Neural cell (in vitro differentiated cells): ENCODE measurements at regions not wholly inside any gene's neighbourhood (a gene's known extent, or its start where the extent isn't known, plus 50 kb on each side); places are given as distances from the start of the nearest gene placed in this dataset.

Experiments
- H2AFZ ChIP-seq: fragments of 200-600, 300-800 bp; sonication (generic), shearing (Covaris generic); 2 replicates; pipeline ENCODE4 v1.6.0; 2014; ENCODE audit warnings: low read depth, mild to moderate bottlenecking, antibody characterized with exemption, low read length, moderate library complexity
- H3F3A ChIP-seq: fragments of 200-600 bp; shearing (Covaris generic); 2 replicates; pipeline ENCODE4 v1.6.1; 2016; ENCODE audit warnings: mild to moderate bottlenecking, moderate library complexity, mixed read lengths, antibody characterized with exemption, low read length; ENCODE audit not compliant: insufficient read depth, poor library complexity, severe bottlenecking
- H3K27ac ChIP-seq: fragments of 200-600, 300-800 bp; sonication (generic), shearing (Covaris generic); 2 replicates; pipeline ENCODE4 v1.5.1; 2014; ENCODE audit warnings: mild to moderate bottlenecking, low read length, moderate library complexity
- H3K27me3 ChIP-seq: fragments of 300-800, 200-600 bp; sonication (generic), shearing (Covaris generic); 2 replicates; pipeline ENCODE4 v1.6.0; 2014; ENCODE audit warnings: mild to moderate bottlenecking, low read depth, low read length, moderate library complexity; ENCODE audit not compliant: insufficient read depth
- H3K36me3 ChIP-seq: fragments of 300-800, 200-600 bp; sonication (generic), shearing (Covaris generic); 2 replicates; pipeline ENCODE4 v1.5.1; 2014; ENCODE audit warnings: mild to moderate bottlenecking, antibody characterized with exemption, low read length, moderate library complexity; ENCODE audit not compliant: insufficient read depth
- H3K4me2 ChIP-seq: fragments of 300-800, 200-600 bp; sonication (generic), shearing (Covaris generic); 2 replicates; pipeline ENCODE4 v1.6.0; 2014; ENCODE audit warnings: mild to moderate bottlenecking, low read length
- H3K4me3 ChIP-seq: fragments of 300-800, 200-600 bp; sonication (generic), shearing (Covaris generic); 2 replicates; pipeline ENCODE4 v1.5.1; 2014; ENCODE audit warnings: mild to moderate bottlenecking, low read length, moderate library complexity
- H3K79me2 ChIP-seq: fragments of 200-600 bp; shearing (Covaris generic); replicated peaks from 2 replicates; pipeline ENCODE4 v1.6.0; 2014; ENCODE audit warnings: mild to moderate bottlenecking, low read length, moderate library complexity; ENCODE audit not compliant: insufficient read depth
- H3K9ac ChIP-seq: fragments of 300-800, 200-600 bp; sonication (generic), shearing (Covaris generic); 2 replicates; pipeline ENCODE4 v1.6.1; 2016; ENCODE audit warnings: mild to moderate bottlenecking, low read length, mixed read lengths
- H3K9me2 ChIP-seq: fragments of 200-600 bp; shearing (Covaris generic); 2 replicates; pipeline ENCODE4 v1.6.1; 2016; ENCODE audit warnings: mild to moderate bottlenecking, low read length, mixed read lengths; ENCODE audit not compliant: insufficient read depth
- H3K9me3 ChIP-seq: fragments of 200-600, 300-800 bp; sonication (generic), shearing (Covaris generic); 2 replicates; pipeline ENCODE4 v1.6.1; 2016; ENCODE audit warnings: mild to moderate bottlenecking, mixed run types, low read length, moderate library complexity, mixed read lengths
- H4K20me1 ChIP-seq: fragments of 200-600 bp; shearing (Covaris generic); 2 replicates; pipeline ENCODE4 v1.6.1; 2016; ENCODE audit warnings: mild to moderate bottlenecking, mixed run types; ENCODE audit not compliant: insufficient read depth
- CTCF ChIP-seq: fragments of 450-650 bp; IDR thresholded peaks from 2 replicates; pipeline ENCODE4 v1.5.1; 2014; ENCODE audit warnings: antibody characterized with exemption, mild to moderate bottlenecking, moderate library complexity; ENCODE audit not compliant: poor library complexity, severe bottlenecking
- EP300 ChIP-seq: fragments of 450-650 bp; conservative IDR thresholded peaks from 2 replicates; pipeline ENCODE4 v1.6.1; 2014; ENCODE audit warnings: antibody characterized with exemption, mild to moderate bottlenecking, moderate library complexity; ENCODE audit not compliant: poor library complexity, severe bottlenecking
- EZH2 ChIP-seq: fragments of 200-600, 300-800 bp; shearing (Covaris generic), sonication (generic); IDR thresholded peaks from 2 replicates; pipeline ENCODE4 v1.6.1; 2014; ENCODE audit warnings: antibody characterized with exemption, low read length, borderline replicate concordance, mild to moderate bottlenecking; ENCODE audit not compliant: insufficient read depth, poor library complexity, severe bottlenecking
- MXI1 ChIP-seq: fragments of 450-650 bp; conservative IDR thresholded peaks from 2 replicates; pipeline ENCODE4 v1.6.1; 2014; ENCODE audit warnings: antibody characterized with exemption, mild to moderate bottlenecking; ENCODE audit not compliant: poor library complexity, severe bottlenecking
- POLR2AphosphoS5 ChIP-seq: IDR thresholded peaks from 2 replicates; pipeline ENCODE4 v1.6.1; 2012
- RAD21 ChIP-seq: fragments of 450-650 bp; conservative IDR thresholded peaks from 2 replicates; pipeline ENCODE4 v1.6.1; 2014; ENCODE audit warnings: antibody characterized with exemption, mild to moderate bottlenecking, moderate library complexity
- SMC3 ChIP-seq: fragments of 450-650 bp; conservative IDR thresholded peaks from 2 replicates; pipeline ENCODE4 v1.6.1; 2014; ENCODE audit warnings: antibody characterized with exemption, mild to moderate bottlenecking, moderate library complexity; ENCODE audit not compliant: poor library complexity
- TAF1 ChIP-seq: IDR thresholded peaks from 2 replicates; pipeline ENCODE4 v1.6.1; 2012; ENCODE audit warnings: low read depth
- TF ChIP-seq, protein P1 (sequence below): IDR thresholded peaks from 2 replicates; pipeline ENCODE4 v1.6.1; 2012; ENCODE audit warnings: borderline replicate concordance

DNA sequence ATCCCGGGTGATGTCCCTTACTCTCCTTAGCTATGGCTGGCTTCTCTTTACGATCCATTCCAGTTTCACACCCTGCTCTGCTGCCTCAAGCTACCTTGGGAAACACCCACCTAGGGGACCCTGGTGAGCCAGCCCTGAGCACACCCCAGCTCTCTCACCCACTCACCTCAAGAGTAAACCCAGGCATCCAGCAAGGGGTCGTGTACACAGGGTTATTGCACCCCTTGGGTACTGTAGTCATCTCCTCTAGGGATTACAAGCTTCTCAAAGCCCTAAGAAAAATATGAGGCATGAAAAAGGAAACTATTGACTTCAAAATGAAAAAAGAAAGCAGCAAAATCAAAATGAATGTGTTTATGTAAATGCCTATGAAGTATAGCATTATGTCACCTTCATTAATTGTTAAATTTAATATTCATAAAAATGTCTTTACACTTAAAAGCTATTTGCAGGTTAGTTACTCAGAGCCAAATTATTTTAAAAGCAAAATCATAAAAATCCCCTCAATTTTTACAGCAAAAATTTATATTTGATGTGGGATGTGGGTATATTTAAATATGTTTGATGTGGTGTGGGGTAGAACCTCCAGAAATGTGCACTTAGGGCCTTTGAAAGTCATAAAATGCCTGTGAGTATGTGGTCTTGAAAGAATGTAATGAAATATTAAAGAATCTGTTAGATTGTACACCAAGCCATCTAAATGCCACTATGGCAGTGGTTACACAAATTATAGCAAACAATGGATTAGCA is 190.3 kb downstream of the C1orf94 start:
- Histone ChIP-seq H3K27ac (no peak overlapping the region), H3F3A (no peaks in the 10 kb centered on the region), H3K9ac (no peak overlapping the region), H3K27me3 (no peaks in the 10 kb centered on the region), H3K36me3 (no peaks in the 10 kb centered on the region), H3K9me3 (no peaks in the 10 kb centered on the region), H4K20me1 (no peaks in the 10 kb centered on the region), H3K4me2 (no peak overlapping the region), H3K79me2 (no peaks in the 10 kb centered on the region), H3K4me3 (no peak overlapping the region), H3K9me2 (no peaks in the 10 kb centered on the region), H2AFZ (no peak overlapping the region)
- no peak for TF ChIP-seq POLR2AphosphoS5
- no peak for TF ChIP-seq TAF1
- TF ChIP-seq SMC3, result no peak
- no peak for TF ChIP-seq MXI1
- TF ChIP-seq CTCF, result no peak
- no peak for TF ChIP-seq EP300
- no peak for TF ChIP-seq RAD21
- no peak for TF ChIP-seq EZH2
- TF ChIP-seq, protein P1, sequence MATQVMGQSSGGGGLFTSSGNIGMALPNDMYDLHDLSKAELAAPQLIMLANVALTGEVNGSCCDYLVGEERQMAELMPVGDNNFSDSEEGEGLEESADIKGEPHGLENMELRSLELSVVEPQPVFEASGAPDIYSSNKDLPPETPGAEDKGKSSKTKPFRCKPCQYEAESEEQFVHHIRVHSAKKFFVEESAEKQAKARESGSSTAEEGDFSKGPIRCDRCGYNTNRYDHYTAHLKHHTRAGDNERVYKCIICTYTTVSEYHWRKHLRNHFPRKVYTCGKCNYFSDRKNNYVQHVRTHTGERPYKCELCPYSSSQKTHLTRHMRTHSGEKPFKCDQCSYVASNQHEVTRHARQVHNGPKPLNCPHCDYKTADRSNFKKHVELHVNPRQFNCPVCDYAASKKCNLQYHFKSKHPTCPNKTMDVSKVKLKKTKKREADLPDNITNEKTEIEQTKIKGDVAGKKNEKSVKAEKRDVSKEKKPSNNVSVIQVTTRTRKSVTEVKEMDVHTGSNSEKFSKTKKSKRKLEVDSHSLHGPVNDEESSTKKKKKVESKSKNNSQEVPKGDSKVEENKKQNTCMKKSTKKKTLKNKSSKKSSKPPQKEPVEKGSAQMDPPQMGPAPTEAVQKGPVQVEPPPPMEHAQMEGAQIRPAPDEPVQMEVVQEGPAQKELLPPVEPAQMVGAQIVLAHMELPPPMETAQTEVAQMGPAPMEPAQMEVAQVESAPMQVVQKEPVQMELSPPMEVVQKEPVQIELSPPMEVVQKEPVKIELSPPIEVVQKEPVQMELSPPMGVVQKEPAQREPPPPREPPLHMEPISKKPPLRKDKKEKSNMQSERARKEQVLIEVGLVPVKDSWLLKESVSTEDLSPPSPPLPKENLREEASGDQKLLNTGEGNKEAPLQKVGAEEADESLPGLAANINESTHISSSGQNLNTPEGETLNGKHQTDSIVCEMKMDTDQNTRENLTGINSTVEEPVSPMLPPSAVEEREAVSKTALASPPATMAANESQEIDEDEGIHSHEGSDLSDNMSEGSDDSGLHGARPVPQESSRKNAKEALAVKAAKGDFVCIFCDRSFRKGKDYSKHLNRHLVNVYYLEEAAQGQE, result no peak

- Histone ChIP-seq H3K9ac (no peak overlapping the region), H4K20me1 (no peaks in the 10 kb centered on the region), H3F3A (no peaks in the 10 kb centered on the region), H3K4me3 (no peak overlapping the region), H3K4me2 (no peak overlapping the region), H3K9me2 (no peaks in the 10 kb centered on the region), H3K27ac (no peak overlapping the region), H2AFZ (no peak overlapping the region), H3K79me2 (no peaks in the 10 kb centered on the region), H3K9me3 (no peaks in the 10 kb centered on the region), H3K36me3 (no peaks in the 10 kb centered on the region), H3K27me3 (no peaks in the 10 kb centered on the region)
- TF ChIP-seq EZH2, result no peak
These were observed 191.2 kb downstream of the C1orf94 start for GRCh38 chr1:34367954-34368353.
